ENCODE measurements at regions not wholly inside any gene's neighbourhood (a gene's known extent, or its start where the extent isn't known, plus 50 kb on each side); places are given as distances from the start of the nearest gene placed in this dataset.

DNA sequence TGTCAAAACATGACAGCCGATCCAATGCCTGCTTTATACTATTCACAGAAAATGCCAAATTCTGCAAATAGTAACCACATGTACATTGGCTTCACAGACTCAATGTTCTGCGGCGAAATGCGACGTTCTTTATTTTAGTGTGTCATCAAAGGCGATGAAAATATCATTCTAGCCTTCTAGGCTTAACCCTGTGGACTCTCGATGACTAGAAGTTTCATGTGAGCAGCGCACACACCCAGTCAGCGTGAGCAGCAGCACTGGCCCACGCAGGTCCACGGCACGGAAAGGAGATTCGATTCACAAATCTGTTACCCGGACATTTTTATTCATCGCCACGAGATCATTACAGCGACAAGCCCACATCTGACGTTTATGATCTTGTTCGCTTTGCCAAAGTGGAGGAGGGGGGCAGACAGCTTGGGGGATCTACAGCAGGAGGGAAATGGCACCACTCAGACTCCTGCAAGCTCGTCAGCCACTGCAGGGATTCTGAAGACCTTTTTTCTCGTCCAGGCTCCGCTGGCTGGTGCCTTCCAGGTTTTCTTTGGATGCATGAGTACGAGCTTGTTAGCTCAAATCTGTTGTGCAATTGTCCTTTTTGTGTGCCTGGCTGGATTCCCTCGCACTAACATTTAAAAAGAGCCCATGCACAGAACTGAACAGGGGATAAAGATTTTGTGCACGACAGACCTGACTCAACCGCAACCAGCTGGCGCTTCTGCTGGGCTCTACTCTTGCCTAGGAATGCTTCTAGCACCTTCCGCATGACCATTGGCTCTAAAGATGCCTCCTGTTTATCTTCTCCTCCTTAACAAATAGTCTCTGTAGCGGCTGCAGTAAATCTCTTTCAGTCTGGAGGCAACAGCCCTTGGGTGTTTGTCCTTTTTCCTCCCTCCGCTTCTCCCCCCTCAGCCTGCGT is 938.4 kb downstream of the MCTP2 start:
- H3K18ac ChIP-seq (ENCODE audit: extremely low read depth, low read length), result no peak overlapping the region
- DNase-seq (ENCODE audit: low read depth in 1 of 2, low spot score in 2 of 2) (no peak), FAIRE-seq (no peak)
- no peak overlapping the region for H2AFZ ChIP-seq (ENCODE audit: low read length)
- no peak overlapping the region for H3K9ac ChIP-seq (replicated peaks in 1 of 4; ENCODE audit: extremely low read depth in 1 of 4, low read depth in 3 of 4, low read length in 3 of 4)
- no peak overlapping the region for H2BK12ac ChIP-seq (ENCODE audit: low read depth, low read length)
- CTCF ChIA-PET (ENCODE audit: partially characterized antibody), result interaction anchor here (1.0 kb wide), 1 partner anchor 11 kb away, joined by 3 read pairs; no protein-coding TSS in a partner anchor
- H3K36me3 ChIP-seq (ENCODE audit: control insufficient read depth in 2 of 4, insufficient read depth in 4 of 4, low read length in 3 of 4), result no peaks in the 10 kb centered on the region
- POLR2A ChIA-PET (ENCODE audit: partially characterized antibody), result no interaction called here
- no peaks in the 10 kb centered on the region for H4K20me1 ChIP-seq (replicated peaks in 1 of 2; ENCODE audit: control insufficient read depth in 1 of 2, insufficient read depth in 2 of 2, low read length in 2 of 2)
- no peaks in the 10 kb centered on the region for H3K9me3 ChIP-seq (ENCODE audit: insufficient read depth in 2 of 2, low read depth in 1 of 2, low read length in 1 of 2)
- H2BK5ac ChIP-seq (ENCODE audit: low read depth, low read length), result no peak overlapping the region
- H3K27me3 ChIP-seq (replicated peaks in 1 of 4; ENCODE audit: control insufficient read depth in 3 of 4, extremely low read depth in 1 of 4, insufficient read depth in 3 of 4, low read length in 3 of 4), result no peaks in the 10 kb centered on the region
- H2BK20ac ChIP-seq (ENCODE audit: low read length), result no peak overlapping the region
- no peak overlapping the region for H3K56ac ChIP-seq (replicated peaks; ENCODE audit: insufficient read length, low read depth, low read length)
- H4K91ac ChIP-seq (replicated peaks; ENCODE audit: insufficient read length, low read length), result no peak overlapping the region
- no peak overlapping the region for H2BK120ac ChIP-seq (replicated peaks; ENCODE audit: low read depth, low read length)
- no peak overlapping the region for H3K4me3 ChIP-seq (ENCODE audit: extremely low read depth in 1 of 4, insufficient read depth in 2 of 4, low read depth in 3 of 4, low read length in 4 of 4)
- no peak overlapping the region for H2BK15ac ChIP-seq (ENCODE audit: low read length)
- no peaks in the 10 kb centered on the region for H3K79me2 ChIP-seq (ENCODE audit: control insufficient read depth in 1 of 2, insufficient read depth in 2 of 2, low read length in 2 of 2)
- no peak overlapping the region for H3K27ac ChIP-seq (ENCODE audit: low read depth, low read length)
- H3K23me2 ChIP-seq (ENCODE audit: low read depth, low read length), result no peaks in the 10 kb centered on the region
- no peak overlapping the region for H4K5ac ChIP-seq (ENCODE audit: insufficient read length, low read depth, low read length)
- no peak overlapping the region for H3K4ac ChIP-seq (replicated peaks; ENCODE audit: insufficient read length, low read depth, low read length)
- H3K4me1 ChIP-seq (replicated peaks in 1 of 4; ENCODE audit: control insufficient read depth in 3 of 4, insufficient read depth in 4 of 4, low read length in 3 of 4), result no peaks in the 10 kb centered on the region
- no peak overlapping the region for H4K8ac ChIP-seq (ENCODE audit: extremely low read depth, insufficient read depth, low read length)
- H3K79me1 ChIP-seq (ENCODE audit: low read depth, low read length), result no peaks in the 10 kb centered on the region
- H3K14ac ChIP-seq (ENCODE audit: insufficient read length), result no peak overlapping the region
- 92% methylated on average over 31 of the region's 31 CpGs; no CpG with 5 or more reads in 1 of the 2 experiments for WGBS, 2 experiments (ENCODE audit: extremely low coverage in 1 of 2, insufficient coverage in 1 of 2, insufficient read length in 1 of 2, insufficient replicate concordance in 2 of 2, low coverage in 1 of 2, low lambda C conversion rate in 2 of 2, missing lambda C conversion rate in 1 of 2)
- H3K4me2 ChIP-seq (ENCODE audit: insufficient read depth in 1 of 2, low read depth in 2 of 2, low read length in 2 of 2), result no peak overlapping the region
- H2AK5ac ChIP-seq (ENCODE audit: low read depth, low read length), result no peak overlapping the region
- TF ChIP-seq MAFK (IDR thresholded peaks at IDR 0.05; ENCODE audit: low read depth, low read length) (no peak), ASH2L (IDR thresholded peaks at IDR 0.05; ENCODE audit: low read length) (no peak), SUZ12 (IDR thresholded peaks at IDR 0.05; ENCODE audit: low read length) (no peak), PHF8 (conservative IDR thresholded peaks at IDR 0.05; ENCODE audit: low read depth, low read length) (no peak), EGR1 (IDR thresholded peaks at IDR 0.05; ENCODE audit: borderline replicate concordance, low read depth, low read length) (no peak), ZNF274 (IDR thresholded peaks at IDR 0.05; ENCODE audit: borderline replicate concordance, extremely low read depth, low read length) (no peak)
- TF ChIP-seq, protein P1, sequence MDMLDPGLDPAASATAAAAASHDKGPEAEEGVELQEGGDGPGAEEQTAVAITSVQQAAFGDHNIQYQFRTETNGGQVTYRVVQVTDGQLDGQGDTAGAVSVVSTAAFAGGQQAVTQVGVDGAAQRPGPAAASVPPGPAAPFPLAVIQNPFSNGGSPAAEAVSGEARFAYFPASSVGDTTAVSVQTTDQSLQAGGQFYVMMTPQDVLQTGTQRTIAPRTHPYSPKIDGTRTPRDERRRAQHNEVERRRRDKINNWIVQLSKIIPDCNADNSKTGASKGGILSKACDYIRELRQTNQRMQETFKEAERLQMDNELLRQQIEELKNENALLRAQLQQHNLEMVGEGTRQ (IDR thresholded peaks at IDR 0.05; ENCODE audit: low read length), result no peak
- H3K23ac ChIP-seq (ENCODE audit: insufficient read length), result no peak overlapping the region

Data from H1 (cell line).